Activated CD8-positive, alpha-beta memory T cell treated with anti-CD3 and anti-CD28 coated beads, Interleukin-2, amount 50 U/mL, for 1 hour (primary cell): ENCODE measurements at regions not wholly inside any gene's neighbourhood (a gene's known extent, or its start where the extent isn't known, plus 50 kb on each side); places are given as distances from the start of the nearest gene placed in this dataset.

ENCODE experiments used
- DNase-seq: peaks from one replicate; pipeline ENCODE4 v3.0.0-alpha.2; 2020; ENCODE audit errors: extremely low read depth

DNA sequence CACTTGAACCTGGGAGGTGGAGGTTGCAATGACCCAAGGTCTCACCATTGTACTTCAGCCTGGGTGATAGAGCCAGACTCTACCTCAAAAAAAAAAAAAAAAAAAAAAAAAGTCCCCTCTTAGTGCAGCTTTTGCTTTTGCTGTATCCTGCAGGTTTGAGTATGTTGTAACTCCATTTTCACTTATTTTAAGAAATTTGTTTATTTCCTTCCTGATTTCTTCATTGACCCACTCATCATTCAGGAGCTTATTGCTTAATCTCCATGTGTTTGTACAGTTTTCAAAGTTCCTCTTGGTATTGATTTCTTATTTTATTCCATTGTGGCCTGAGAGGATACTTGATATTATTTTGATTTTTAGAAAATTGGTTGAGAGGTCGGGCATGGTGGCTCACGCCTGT is 50.9 kb upstream of the AK4 start:
- no peak for DNase-seq
